ENCODE measurements at regions not wholly inside any gene's neighbourhood (a gene's known extent, or its start where the extent isn't known, plus 50 kb on each side); places are given as distances from the start of the nearest gene placed in this dataset.

DNA sequence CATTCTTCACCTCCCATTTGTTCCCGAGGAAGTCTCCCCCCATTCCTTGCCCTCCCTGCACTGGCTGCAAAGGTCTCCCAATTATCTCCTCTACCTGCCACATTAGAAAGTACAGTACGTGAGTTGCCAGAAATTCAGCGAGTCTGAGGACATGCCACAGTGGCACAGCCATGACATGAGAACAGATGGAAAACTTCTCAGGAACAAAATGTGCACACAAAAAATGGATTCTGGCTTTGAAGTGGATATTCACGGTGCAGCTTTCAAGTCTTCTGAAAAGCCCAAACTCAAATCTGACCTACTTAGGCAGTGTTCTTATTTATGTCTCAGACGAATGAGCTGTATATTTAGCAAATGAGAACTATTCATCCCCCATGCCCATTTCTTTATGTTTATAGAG, 269.1 kb upstream of the ARID1B start:
- in situ Hi-C loops (cut with HindIII; ENCODE audit: low pct_unique_long_range_greater_than_20kb, low sequenced_read_pairs): no loop called here
- DNase-seq (ENCODE audit: low read depth in 1 of 2, low spot score in 1 of 2): no peak
- no peak for TF ChIP-seq JUND (IDR thresholded peaks at IDR 0.05; ENCODE audit: low read depth)

GRCh38 chr6:156507656-156508055, 269.5 kb upstream of the ARID1B start:
- no peak for TF ChIP-seq JUND (IDR thresholded peaks at IDR 0.05; ENCODE audit: low read depth)
- no peak for DNase-seq (ENCODE audit: low read depth in 1 of 2, low spot score in 1 of 2)
- in situ Hi-C loops (cut with HindIII; ENCODE audit: low pct_unique_long_range_greater_than_20kb, low sequenced_read_pairs): no loop called here

GRCh38 chr6:156507106-156507505, 270.1 kb upstream of the ARID1B start:
- no peak for TF ChIP-seq JUND (IDR thresholded peaks at IDR 0.05; ENCODE audit: low read depth)
- in situ Hi-C loops (cut with HindIII; ENCODE audit: low pct_unique_long_range_greater_than_20kb, low sequenced_read_pairs): no loop called here
- no peak for DNase-seq (ENCODE audit: low read depth in 1 of 2, low spot score in 1 of 2)

DNA sequence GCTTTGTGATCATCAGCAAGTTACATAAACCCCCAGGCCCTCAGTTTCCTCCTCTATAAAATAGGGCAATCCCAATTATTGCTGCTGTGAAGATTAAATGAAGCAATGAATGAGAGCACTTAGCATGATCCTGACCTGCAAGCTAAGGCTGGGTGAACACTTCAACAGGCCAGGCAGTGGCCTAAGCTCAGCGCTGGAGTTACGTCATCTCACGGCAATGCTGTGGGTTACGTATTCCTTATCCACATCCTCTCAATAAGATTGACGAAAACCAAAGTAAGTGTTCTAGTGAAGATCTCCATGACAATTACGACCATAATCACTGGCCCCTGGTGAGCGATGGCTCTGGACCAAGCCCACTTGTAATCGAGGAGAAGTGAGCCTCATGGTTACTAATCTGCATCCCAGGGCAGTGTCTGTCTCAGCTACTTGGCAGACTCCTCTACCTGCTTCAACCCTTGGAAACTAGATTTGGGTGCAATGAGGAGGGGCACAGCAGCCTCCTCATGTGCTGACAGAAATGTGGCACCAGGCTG, 274.1 kb upstream of the ARID1B start:
- in situ Hi-C loops (cut with HindIII; ENCODE audit: low pct_unique_long_range_greater_than_20kb, low sequenced_read_pairs): no loop called here

GRCh38 chr6:156497618-156498017, 279.6 kb upstream of the ARID1B start:
- no peak for TF ChIP-seq JUND (IDR thresholded peaks at IDR 0.05; ENCODE audit: low read depth)
- DNase-seq (ENCODE audit: low read depth in 1 of 2, low spot score in 1 of 2): no peak
- in situ Hi-C loops (cut with HindIII; ENCODE audit: low pct_unique_long_range_greater_than_20kb, low sequenced_read_pairs): no loop called here

More for the DNA sequence above, 274.1 kb upstream of the ARID1B start:
- no peak for TF ChIP-seq JUND (IDR thresholded peaks at IDR 0.05; ENCODE audit: low read depth)
- DNase-seq (ENCODE audit: low read depth in 1 of 2, low spot score in 1 of 2): no peak

DNA sequence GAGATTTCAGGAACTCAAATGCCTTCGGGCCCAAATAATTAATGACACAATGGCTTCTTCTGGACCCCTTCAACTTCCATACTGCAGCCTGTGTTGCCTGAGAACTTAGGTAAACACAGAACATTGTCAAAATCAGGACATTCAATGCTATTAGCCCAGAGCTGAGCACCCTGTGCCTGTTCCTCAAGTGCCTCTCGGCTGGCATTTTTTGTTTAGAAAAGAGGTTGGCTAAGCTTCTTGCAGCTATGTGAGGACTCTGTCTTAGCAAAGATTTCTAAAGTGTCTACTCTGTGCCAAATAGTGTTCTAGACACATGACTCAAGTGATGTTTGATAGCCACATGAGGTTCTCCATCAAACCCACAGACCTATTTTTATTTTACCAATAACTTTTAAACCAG, 289.3 kb upstream of the ARID1B start:
- no peak for TF ChIP-seq JUND (IDR thresholded peaks at IDR 0.05; ENCODE audit: low read depth)
- in situ Hi-C loops (cut with HindIII; ENCODE audit: low pct_unique_long_range_greater_than_20kb, low sequenced_read_pairs): no loop called here
- DNase-seq (ENCODE audit: low read depth in 1 of 2, low spot score in 1 of 2): no peak

DNA sequence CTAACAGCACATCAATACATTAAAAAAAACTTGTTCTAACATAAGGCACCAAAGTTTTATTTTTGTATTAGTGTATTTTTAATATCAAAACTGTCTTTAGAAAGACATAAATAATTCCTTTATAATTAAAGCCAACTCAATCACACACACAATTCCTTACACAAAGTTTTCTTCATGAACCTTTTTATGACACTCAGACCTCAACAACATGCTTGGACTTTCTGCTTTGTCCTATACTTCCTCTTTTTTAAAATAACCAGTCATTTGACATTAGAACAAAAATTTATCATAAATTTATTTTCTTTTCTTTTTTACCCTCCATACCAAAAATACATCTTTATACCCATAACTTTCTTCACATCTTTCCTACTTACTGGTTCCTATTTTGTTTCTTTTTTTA, 292.0 kb upstream of the ARID1B start:
- no peak for TF ChIP-seq JUND (IDR thresholded peaks at IDR 0.05; ENCODE audit: low read depth)
- in situ Hi-C loops (cut with HindIII; ENCODE audit: low pct_unique_long_range_greater_than_20kb, low sequenced_read_pairs): no loop called here

DNA sequence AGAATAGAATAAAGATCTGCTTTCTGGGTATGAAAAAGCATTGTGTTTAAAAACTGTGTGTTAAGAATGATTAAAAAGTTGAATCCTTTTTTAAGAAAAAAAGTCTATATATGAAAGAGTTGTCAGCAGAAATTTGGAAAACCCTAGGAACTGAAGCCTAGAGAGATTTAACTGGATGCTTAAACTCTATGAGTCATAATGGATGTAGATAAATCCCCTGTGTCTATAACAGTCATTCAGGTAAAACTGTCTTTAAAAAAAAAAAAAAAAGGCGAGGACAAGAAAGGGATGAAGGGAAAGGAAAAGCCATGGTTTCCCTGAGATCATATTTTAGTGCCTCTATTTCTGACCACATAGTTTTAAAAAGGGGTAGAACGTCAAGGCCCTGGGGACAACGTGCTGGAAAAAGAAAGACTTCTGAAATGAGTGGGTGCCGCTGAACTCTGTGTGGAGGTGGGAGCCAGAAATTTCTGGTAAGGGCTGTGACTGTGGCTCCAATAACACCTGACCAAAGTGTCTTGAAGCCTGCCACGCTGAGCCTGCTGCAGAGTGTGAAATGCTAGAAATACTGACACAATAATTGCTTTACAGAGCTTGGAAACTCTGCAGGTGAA, 302.6 kb upstream of the ARID1B start:
- TF ChIP-seq JUND (IDR thresholded peaks at IDR 0.05; ENCODE audit: low read depth): no peak
- DNase-seq (ENCODE audit: low read depth in 1 of 2, low spot score in 1 of 2): no peak
- in situ Hi-C loops (cut with HindIII; ENCODE audit: low pct_unique_long_range_greater_than_20kb, low sequenced_read_pairs): no loop called here

More for the DNA sequence above, 292.0 kb upstream of the ARID1B start:
- DNase-seq (ENCODE audit: low read depth in 1 of 2, low spot score in 1 of 2): no peak

DNA sequence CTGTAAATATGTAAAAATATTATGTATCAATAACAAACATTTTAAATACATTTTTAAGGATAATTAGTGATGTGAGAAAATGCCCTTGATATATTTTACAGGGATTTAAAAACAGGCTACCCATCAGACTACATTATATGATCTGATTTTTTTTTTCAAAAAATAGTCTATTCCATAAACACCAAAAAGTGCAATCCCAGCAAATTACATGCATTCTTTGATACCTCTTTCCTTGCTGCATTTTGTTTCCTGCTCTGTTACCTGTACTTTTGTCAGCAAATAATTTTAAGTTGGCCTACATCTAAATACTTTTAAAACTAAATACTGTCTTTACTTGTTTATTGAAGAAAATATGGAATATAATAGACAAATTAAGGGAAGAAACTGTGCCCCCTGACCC, 306.2 kb upstream of the ARID1B start:
- in situ Hi-C loops (cut with HindIII; ENCODE audit: low pct_unique_long_range_greater_than_20kb, low sequenced_read_pairs): no loop called here
- no peak for DNase-seq (ENCODE audit: low read depth in 1 of 2, low spot score in 1 of 2)
- TF ChIP-seq JUND (IDR thresholded peaks at IDR 0.05; ENCODE audit: low read depth): no peak

DNA sequence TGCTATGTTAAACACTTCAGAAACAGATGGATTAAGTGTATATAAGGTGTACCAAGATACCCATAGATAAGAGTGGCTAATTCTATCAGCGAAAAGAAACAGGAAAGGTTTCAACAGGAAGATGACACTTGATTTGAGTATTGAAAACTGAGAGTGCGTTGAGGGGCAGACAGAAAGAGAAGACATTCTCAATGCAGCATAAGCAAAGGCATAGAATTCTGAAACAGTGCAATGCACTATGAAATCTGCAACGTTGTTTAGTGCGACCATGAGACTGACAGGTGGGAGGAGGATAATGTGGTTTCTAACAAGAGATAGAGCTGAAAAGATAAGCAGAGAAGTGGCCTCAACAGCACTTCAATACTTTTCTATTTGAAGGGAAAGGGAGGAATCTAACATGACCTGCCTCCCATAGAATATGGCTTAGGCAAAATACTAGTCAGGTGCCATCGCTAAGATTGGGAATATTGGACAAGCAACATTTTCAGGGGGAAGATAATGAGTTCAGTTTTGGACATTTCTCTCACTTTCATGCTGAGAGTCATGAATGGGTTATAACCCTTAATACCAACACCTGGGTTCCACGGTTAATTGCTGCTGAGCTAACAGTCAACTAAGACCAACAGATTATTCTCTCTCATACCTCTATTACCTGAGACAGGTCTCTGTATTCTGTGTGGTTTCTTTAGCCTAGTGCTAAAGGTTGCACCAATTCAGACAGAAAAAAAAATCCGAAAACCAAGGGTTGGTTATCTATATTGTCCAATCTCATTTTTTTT, 312.9 kb upstream of the ARID1B start:
- no peak for DNase-seq (ENCODE audit: low read depth in 1 of 2, low spot score in 1 of 2)
- in situ Hi-C loops (cut with HindIII; ENCODE audit: low pct_unique_long_range_greater_than_20kb, low sequenced_read_pairs): no loop called here
- no peak for TF ChIP-seq JUND (IDR thresholded peaks at IDR 0.05; ENCODE audit: low read depth)

DNA sequence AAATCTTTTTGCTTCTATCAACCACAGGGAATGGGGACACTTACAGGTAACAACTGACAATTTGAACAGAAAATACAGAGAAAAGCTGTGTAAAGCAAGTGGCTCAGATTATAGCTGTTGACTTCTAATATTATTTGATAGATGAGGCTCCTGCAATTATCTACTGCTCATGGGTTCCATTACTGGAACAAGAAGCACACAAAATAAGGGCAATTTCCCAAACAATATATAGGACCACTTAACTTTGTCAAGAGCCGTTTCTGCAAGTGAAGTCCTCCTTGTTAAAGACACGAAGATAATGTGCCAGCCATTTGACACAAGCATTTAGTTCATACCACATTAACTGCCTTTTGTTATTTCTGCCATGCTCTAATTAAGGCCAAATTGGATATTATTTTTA, 315.5 kb upstream of the ARID1B start:
- in situ Hi-C loops (cut with HindIII; ENCODE audit: low pct_unique_long_range_greater_than_20kb, low sequenced_read_pairs): no loop called here
- TF ChIP-seq JUND (IDR thresholded peaks at IDR 0.05; ENCODE audit: low read depth): no peak
- DNase-seq (ENCODE audit: low read depth in 1 of 2, low spot score in 1 of 2): no peak

GRCh38 chr6:156457601-156458000, 319.6 kb upstream of the ARID1B start:
- no peak for DNase-seq (ENCODE audit: low read depth in 1 of 2, low spot score in 1 of 2)
- no peak for TF ChIP-seq JUND (IDR thresholded peaks at IDR 0.05; ENCODE audit: low read depth)
- in situ Hi-C loops (cut with HindIII; ENCODE audit: low pct_unique_long_range_greater_than_20kb, low sequenced_read_pairs): no loop called here

GRCh38 chr6:156455847-156456246, 321.3 kb upstream of the ARID1B start:
- no peak for DNase-seq (ENCODE audit: low read depth in 1 of 2, low spot score in 1 of 2)
- in situ Hi-C loops (cut with HindIII; ENCODE audit: low pct_unique_long_range_greater_than_20kb, low sequenced_read_pairs): no loop called here
- no peak for TF ChIP-seq JUND (IDR thresholded peaks at IDR 0.05; ENCODE audit: low read depth)

Data from T47D (cell line).